ENCODE measurements at regions not wholly inside any gene's neighbourhood (a gene's known extent, or its start where the extent isn't known, plus 50 kb on each side); places are given as distances from the start of the nearest gene placed in this dataset.

DNA sequence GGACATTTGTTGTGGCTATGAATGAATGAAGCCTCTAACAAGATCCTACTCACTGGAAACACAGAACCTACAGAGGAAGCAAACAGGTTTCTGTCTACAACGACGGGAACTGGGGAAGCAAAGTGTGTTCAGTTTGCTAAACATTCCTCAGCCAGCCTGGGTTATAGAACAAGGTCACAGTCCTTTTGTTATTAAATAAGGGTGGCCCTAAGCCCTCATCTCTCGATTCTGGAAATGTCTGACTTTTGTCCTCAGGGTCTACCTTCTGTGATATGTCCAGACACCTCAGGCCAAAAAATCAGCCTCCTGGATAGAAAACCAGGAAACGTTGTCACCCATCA is 64.6 kb upstream of the ARHGEF7 start:
- no peaks in the 10 kb centered on the region for H3K9me3 ChIP-seq (ENCODE audit: control insufficient read depth, insufficient read depth, low read length)
- H3K4me3 ChIP-seq (ENCODE audit: low read depth, low read length): no peak overlapping the region
- WGBS (ENCODE audit: insufficient coverage): 45% methylated on average over 2 of the region's 4 CpGs
- H3K4me1 ChIP-seq (ENCODE audit: control insufficient read depth, insufficient read depth, low read length): no peaks in the 10 kb centered on the region
- H3K27me3 ChIP-seq (ENCODE audit: control insufficient read depth, insufficient read depth, low read length): no peaks in the 10 kb centered on the region
- H3K27ac ChIP-seq (ENCODE audit: low read depth, low read length): no peak overlapping the region
- no peaks in the 10 kb centered on the region for H3K36me3 ChIP-seq (ENCODE audit: control insufficient read depth, insufficient read depth, low read length)
- no peak for DNase-seq (ENCODE audit: low read depth in 4 of 6, low spot score in 6 of 6)

DNA sequence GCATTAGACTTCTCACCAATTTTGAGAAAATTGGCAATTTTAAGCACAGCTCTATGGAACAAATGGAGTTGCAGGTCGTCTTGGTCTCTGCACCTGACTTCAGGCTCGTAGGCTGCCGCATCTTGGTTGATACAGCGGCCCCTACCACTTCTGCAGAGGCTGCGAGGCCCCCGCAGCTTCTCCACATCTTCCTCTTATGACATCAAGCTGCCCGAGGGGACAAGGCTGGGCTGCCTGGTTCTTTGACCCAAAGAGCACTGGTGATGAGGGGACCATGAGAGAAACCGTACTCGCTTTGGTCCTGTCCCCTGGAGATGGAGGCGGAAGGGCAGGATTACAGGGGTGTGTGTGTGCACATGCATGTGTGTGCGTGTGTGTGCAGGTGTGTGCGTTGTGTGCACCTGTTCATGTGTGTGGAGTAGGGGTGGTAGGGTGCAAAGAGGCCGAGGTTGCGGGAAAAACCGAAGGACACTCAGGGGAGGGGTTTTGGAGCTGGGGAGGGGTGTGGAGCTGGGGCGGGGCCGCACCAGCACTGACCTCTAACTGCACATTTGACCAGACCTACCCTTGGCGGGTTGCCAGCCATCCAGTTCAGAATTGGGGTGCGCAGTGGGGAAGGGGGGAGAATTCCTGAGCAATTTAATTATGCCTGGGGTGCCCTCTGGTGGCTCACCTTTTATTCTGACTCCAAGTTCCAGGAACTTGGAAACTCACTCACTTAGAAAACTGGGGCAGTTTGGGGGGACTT is 65.1 kb upstream of the ARHGEF7 start:
- Histone ChIP-seq H3K27ac (ENCODE audit: low read depth, low read length) (no peak overlapping the region), H3K4me3 (ENCODE audit: low read depth, low read length) (no peak overlapping the region), H3K27me3 (ENCODE audit: control insufficient read depth, insufficient read depth, low read length) (no peaks in the 10 kb centered on the region), H3K36me3 (ENCODE audit: control insufficient read depth, insufficient read depth, low read length) (no peaks in the 10 kb centered on the region), H3K4me1 (ENCODE audit: control insufficient read depth, insufficient read depth, low read length) (no peaks in the 10 kb centered on the region), H3K9me3 (ENCODE audit: control insufficient read depth, insufficient read depth, low read length) (no peaks in the 10 kb centered on the region)
- DNase-seq (ENCODE audit: low read depth in 4 of 6, low spot score in 6 of 6): peak in 2 of 6 donors; percentile 43 to 45
- WGBS (ENCODE audit: insufficient coverage): 87% methylated on average over 14 of the region's 19 CpGs

DNA sequence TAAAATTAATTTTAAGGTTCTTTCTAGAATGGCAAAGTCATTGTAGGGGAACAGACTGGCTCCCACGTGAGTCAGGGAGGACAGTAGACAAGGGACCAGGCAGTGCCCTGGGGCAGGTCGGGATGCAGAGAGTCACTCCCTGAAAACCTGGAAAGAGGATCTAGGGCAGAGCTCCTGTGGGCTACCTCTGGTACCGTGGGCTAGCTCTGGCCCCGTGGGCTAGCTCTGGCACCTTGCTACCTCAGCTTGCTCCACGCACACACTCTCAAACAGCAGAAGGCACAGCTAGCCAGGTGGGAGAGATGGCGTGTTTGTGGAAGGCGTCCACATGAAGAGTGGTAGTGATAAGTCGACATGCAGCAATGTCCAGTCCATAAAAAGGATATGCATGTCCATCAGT is 66.7 kb upstream of the ARHGEF7 start:
- H3K9me3 ChIP-seq (ENCODE audit: control insufficient read depth, insufficient read depth, low read length): no peaks in the 10 kb centered on the region
- H3K4me1 ChIP-seq (ENCODE audit: control insufficient read depth, insufficient read depth, low read length): no peaks in the 10 kb centered on the region
- no peak overlapping the region for H3K4me3 ChIP-seq (ENCODE audit: low read depth, low read length)
- WGBS (ENCODE audit: insufficient coverage): 85% methylated on average over 4 of the region's 8 CpGs
- H3K27ac ChIP-seq (ENCODE audit: low read depth, low read length): no peak overlapping the region
- no peaks in the 10 kb centered on the region for H3K36me3 ChIP-seq (ENCODE audit: control insufficient read depth, insufficient read depth, low read length)
- H3K27me3 ChIP-seq (ENCODE audit: control insufficient read depth, insufficient read depth, low read length): no peaks in the 10 kb centered on the region
- DNase-seq (ENCODE audit: low read depth in 4 of 6, low spot score in 6 of 6): no peak

GRCh38 chr13:111047326-111047725 is 67.8 kb upstream of the ARHGEF7 start:
- no peak for DNase-seq (ENCODE audit: low read depth in 4 of 6, low spot score in 6 of 6)
- Histone ChIP-seq H3K36me3 (ENCODE audit: control insufficient read depth, insufficient read depth, low read length) (no peaks in the 10 kb centered on the region), H3K27ac (ENCODE audit: low read depth, low read length) (no peak overlapping the region), H3K4me1 (ENCODE audit: control insufficient read depth, insufficient read depth, low read length) (no peaks in the 10 kb centered on the region), H3K27me3 (ENCODE audit: control insufficient read depth, insufficient read depth, low read length) (no peaks in the 10 kb centered on the region), H3K4me3 (ENCODE audit: low read depth, low read length) (no peak overlapping the region), H3K9me3 (ENCODE audit: control insufficient read depth, insufficient read depth, low read length) (no peaks in the 10 kb centered on the region)
- WGBS (ENCODE audit: insufficient coverage): 83% methylated on average over 1 of the region's 5 CpGs

DNA sequence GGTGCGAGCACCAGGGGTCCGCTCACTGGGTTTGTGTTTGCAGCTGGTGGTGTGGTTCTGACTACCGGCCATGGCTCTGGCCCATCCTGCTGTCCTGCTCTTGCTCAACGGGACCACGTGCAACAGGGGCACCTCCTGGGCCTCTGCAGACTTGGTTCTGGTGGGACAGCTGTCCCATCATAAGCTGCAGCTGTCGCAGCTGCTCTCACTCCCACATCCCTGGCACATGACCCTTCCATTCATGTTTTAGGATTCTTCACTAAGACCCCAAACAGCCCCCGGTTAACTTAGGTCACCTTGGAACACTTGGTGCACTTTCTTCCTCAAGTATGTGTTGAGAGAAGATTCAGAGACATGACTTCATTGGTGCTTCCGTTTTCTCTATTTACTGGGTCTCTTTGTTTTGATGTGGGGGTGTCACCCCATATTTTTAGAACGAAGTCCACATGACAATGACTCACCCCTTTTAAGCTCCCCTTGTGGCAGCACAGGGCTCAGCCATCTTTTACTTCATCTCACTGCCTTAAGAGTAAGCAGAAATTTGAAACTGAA is 68.4 kb upstream of the ARHGEF7 start:
- no peak overlapping the region for H3K4me3 ChIP-seq (ENCODE audit: low read depth, low read length)
- no peak for DNase-seq (ENCODE audit: low read depth in 4 of 6, low spot score in 6 of 6)
- H3K27ac ChIP-seq (ENCODE audit: low read depth, low read length): peak overlapping the region; percentile 12
- no peaks in the 10 kb centered on the region for H3K27me3 ChIP-seq (ENCODE audit: control insufficient read depth, insufficient read depth, low read length)
- H3K9me3 ChIP-seq (ENCODE audit: control insufficient read depth, insufficient read depth, low read length): no peaks in the 10 kb centered on the region
- H3K4me1 ChIP-seq (ENCODE audit: control insufficient read depth, insufficient read depth, low read length): no peaks in the 10 kb centered on the region
- H3K36me3 ChIP-seq (ENCODE audit: control insufficient read depth, insufficient read depth, low read length): no peaks in the 10 kb centered on the region
- WGBS (ENCODE audit: insufficient coverage): 96% methylated on average over 6 of the region's 9 CpGs

GRCh38 chr13:111045170-111045569 is 69.9 kb upstream of the ARHGEF7 start:
- H3K4me3 ChIP-seq (ENCODE audit: low read depth, low read length): no peak overlapping the region
- 90% methylated on average over 10 of the region's 10 CpGs for WGBS (ENCODE audit: insufficient coverage)
- H3K27me3 ChIP-seq (ENCODE audit: control insufficient read depth, insufficient read depth, low read length): no peaks in the 10 kb centered on the region
- H3K27ac ChIP-seq (ENCODE audit: low read depth, low read length): no peak overlapping the region
- DNase-seq (ENCODE audit: low read depth in 4 of 6, low spot score in 6 of 6): no peak
- H3K36me3 ChIP-seq (ENCODE audit: control insufficient read depth, insufficient read depth, low read length): no peaks in the 10 kb centered on the region
- H3K9me3 ChIP-seq (ENCODE audit: control insufficient read depth, insufficient read depth, low read length): no peaks in the 10 kb centered on the region
- no peaks in the 10 kb centered on the region for H3K4me1 ChIP-seq (ENCODE audit: control insufficient read depth, insufficient read depth, low read length)

- Histone ChIP-seq H3K4me1 (ENCODE audit: control insufficient read depth, insufficient read depth, low read length) (no peaks in the 10 kb centered on the region), H3K9me3 (ENCODE audit: control insufficient read depth, insufficient read depth, low read length) (no peaks in the 10 kb centered on the region), H3K27me3 (ENCODE audit: control insufficient read depth, insufficient read depth, low read length) (no peaks in the 10 kb centered on the region), H3K4me3 (ENCODE audit: low read depth, low read length) (no peak overlapping the region), H3K36me3 (ENCODE audit: control insufficient read depth, insufficient read depth, low read length) (no peaks in the 10 kb centered on the region), H3K27ac (ENCODE audit: low read depth, low read length) (peak overlapping the region; percentile 42)
- no peak for DNase-seq (ENCODE audit: low read depth in 4 of 6, low spot score in 6 of 6)
- WGBS (ENCODE audit: insufficient coverage): 97% methylated on average over 19 of the region's 19 CpGs
Measured at GRCh38 chr13:111044087-111044830, 70.9 kb upstream of the ARHGEF7 start.

GRCh38 chr13:111043575-111043982 is 71.5 kb upstream of the ARHGEF7 start:
- no peaks in the 10 kb centered on the region for H3K36me3 ChIP-seq (ENCODE audit: control insufficient read depth, insufficient read depth, low read length)
- H3K4me3 ChIP-seq (ENCODE audit: low read depth, low read length): no peak overlapping the region
- WGBS (ENCODE audit: insufficient coverage): 91% methylated on average over 8 of the region's 12 CpGs
- H3K9me3 ChIP-seq (ENCODE audit: control insufficient read depth, insufficient read depth, low read length): no peaks in the 10 kb centered on the region
- no peak overlapping the region for H3K27ac ChIP-seq (ENCODE audit: low read depth, low read length)
- DNase-seq (ENCODE audit: low read depth in 4 of 6, low spot score in 6 of 6): no peak
- H3K27me3 ChIP-seq (ENCODE audit: control insufficient read depth, insufficient read depth, low read length): no peaks in the 10 kb centered on the region
- H3K4me1 ChIP-seq (ENCODE audit: control insufficient read depth, insufficient read depth, low read length): no peaks in the 10 kb centered on the region

DNA sequence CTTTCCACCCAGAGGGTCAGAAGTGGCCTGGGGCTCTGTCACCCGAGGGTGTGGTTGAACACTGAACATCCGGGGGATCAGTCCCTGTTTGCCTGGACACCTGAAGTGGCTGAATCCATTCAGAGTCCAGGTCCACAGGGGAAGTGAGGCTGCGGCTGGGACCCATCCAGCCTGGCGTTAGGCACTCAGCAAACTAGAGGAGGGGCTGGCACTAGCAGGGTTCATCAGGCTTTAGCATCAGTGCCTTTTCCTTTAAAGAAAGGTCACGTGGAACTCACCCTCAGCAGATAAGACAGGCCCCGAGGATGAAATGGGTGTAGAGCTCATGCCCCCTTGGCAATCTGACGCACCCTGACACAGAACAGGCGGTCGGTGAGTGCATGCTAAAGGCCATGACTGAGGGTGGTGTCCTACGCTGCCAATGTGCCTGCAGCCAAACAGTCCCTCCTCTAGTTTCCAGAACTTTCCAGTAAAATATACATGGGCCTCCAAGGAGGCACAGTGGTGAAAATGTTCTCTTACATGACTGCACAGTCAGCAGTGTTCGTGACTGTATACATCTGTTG is 72.4 kb upstream of the ARHGEF7 start:
- Histone ChIP-seq H3K27me3 (ENCODE audit: control insufficient read depth, insufficient read depth, low read length) (no peaks in the 10 kb centered on the region), H3K4me1 (ENCODE audit: control insufficient read depth, insufficient read depth, low read length) (no peaks in the 10 kb centered on the region), H3K36me3 (ENCODE audit: control insufficient read depth, insufficient read depth, low read length) (no peaks in the 10 kb centered on the region), H3K9me3 (ENCODE audit: control insufficient read depth, insufficient read depth, low read length) (no peaks in the 10 kb centered on the region), H3K27ac (ENCODE audit: low read depth, low read length) (no peak overlapping the region), H3K4me3 (ENCODE audit: low read depth, low read length) (no peak overlapping the region)
- 82% methylated on average over 10 of the region's 11 CpGs for WGBS (ENCODE audit: insufficient coverage)
- DNase-seq (ENCODE audit: low read depth in 4 of 6, low spot score in 6 of 6): no peak
